ENCODE measurements at regions not wholly inside any gene's neighbourhood (a gene's known extent, or its start where the extent isn't known, plus 50 kb on each side); places are given as distances from the start of the nearest gene placed in this dataset.

- TF ChIP-seq CTCF (IDR thresholded peaks at IDR 0.05) (no peak), POLR2A (IDR thresholded peaks at IDR 0.05) (no peak)
Measured at GRCh38 chr2:126175222-126175621, 480.7 kb upstream of the GYPC start.
